Neural progenitor cell (in vitro differentiated cells): ENCODE measurements at regions not wholly inside any gene's neighbourhood (a gene's known extent, or its start where the extent isn't known, plus 50 kb on each side); places are given as distances from the start of the nearest gene placed in this dataset.

Experiments used
- CTCF ChIP-seq: fragments of 200-600 bp; sonication (generic); IDR thresholded peaks from 2 replicates; pipeline ENCODE4 v1.5.1; 2017; ENCODE audit warnings: antibody characterized with exemption, mild to moderate bottlenecking
- EZH2 ChIP-seq: fragments of 200-600 bp; sonication (generic); IDR thresholded peaks from 2 replicates; pipeline ENCODE4 v1.6.1; 2017; ENCODE audit warnings: antibody characterized with exemption, mild to moderate bottlenecking, moderate library complexity
- EZH2phosphoT487 ChIP-seq: fragments of 200-600 bp; sonication (generic); IDR thresholded peaks from 2 replicates; pipeline ENCODE4 v1.6.1; 2017; ENCODE audit warnings: antibody characterized with exemption

GRCh38 chr4:149932188-149932587 is 116.5 kb upstream of the IQCM start:
- TF ChIP-seq CTCF = no peak
- no peak for TF ChIP-seq EZH2
- no peak for TF ChIP-seq EZH2phosphoT487
